HS-27A (cell line): ENCODE measurements at regions not wholly inside any gene's neighbourhood (a gene's known extent, or its start where the extent isn't known, plus 50 kb on each side); places are given as distances from the start of the nearest gene placed in this dataset.

Experiments
- DNase-seq: peaks from one replicate; pipeline ENCODE4 v3.0.0-alpha.2; 2012; ENCODE audit warnings: low read depth, missing footprints

DNA sequence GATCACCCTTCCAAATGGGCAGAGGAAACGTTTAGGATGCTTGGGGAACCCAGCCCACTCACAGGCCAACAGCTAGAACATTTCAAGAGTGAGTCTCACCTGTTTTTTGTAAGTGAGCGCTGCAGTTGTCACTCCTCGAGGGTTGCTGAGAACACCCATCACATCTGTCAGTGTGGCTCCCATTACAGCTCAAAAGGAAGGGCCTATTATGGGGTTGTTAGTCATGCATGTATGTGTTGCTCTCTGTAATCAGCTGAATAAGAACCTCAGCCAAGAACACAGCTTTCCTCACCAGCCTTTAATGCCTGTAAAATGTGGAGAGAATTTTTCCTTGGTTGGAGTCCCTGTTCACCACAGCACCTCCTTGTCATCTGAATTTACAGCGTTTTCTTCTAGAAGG, 196.3 kb upstream of the KLF4 start:
- no peak for DNase-seq

DNA sequence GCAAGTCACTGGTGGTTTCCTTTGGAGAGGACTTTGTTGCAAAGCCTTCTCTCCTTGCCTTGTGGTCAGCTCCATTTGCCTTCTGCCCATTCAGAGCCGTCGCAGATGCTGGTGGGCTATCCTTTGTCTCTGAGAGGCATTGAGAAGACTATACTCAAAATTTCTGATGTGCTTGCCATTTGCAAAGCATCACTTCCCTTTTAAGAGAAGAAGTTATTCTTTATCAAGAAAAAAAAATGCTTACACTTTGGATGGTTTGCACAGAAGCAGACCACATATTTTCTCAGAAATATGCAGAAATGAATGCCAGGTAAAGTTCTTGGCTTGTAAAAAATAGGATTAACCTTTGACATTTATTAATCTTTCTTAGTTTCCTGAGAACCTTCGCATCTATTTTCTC, 195.8 kb upstream of the KLF4 start:
- no peak for DNase-seq

DNA sequence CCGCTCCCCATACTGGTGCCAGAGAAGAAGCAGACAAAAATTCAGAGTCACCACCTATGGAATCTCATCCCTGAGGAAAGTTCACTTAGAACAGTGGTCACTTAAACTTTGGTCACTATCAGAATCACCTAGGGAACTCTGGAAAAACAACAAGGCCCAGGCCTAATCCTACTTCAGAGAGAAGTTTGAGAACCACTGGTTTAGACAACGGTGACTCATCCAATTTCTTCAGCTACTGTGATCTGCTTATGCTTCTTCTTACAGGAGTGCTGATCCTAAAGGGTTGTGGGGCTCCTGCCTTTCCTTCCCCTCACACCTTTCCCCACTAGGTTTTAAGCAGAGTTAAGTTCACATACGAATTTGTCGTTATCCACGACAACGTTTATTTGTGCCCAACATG, 194.7 kb upstream of the KLF4 start:
- DNase-seq = no peak

DNA sequence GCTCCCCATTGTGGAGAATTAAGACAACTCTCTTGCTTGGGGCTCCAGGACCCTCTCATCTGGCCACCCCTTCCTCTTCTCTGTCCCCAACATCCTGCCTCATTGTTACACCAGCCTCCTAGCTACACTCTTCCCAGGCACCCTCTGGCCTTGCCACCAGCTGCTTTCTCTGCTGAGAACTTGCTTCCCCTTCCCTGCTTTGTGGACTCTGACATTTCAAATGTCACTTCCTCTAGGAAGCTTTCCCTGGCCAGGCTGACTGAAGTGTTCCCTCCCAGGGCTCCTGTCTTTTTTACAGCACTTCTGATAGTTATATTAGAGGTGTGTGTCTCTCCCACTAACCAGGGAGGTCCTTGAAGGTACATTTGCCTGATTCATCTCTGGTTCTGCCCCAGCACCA, 194.0 kb upstream of the KLF4 start:
- no peak for DNase-seq

DNA sequence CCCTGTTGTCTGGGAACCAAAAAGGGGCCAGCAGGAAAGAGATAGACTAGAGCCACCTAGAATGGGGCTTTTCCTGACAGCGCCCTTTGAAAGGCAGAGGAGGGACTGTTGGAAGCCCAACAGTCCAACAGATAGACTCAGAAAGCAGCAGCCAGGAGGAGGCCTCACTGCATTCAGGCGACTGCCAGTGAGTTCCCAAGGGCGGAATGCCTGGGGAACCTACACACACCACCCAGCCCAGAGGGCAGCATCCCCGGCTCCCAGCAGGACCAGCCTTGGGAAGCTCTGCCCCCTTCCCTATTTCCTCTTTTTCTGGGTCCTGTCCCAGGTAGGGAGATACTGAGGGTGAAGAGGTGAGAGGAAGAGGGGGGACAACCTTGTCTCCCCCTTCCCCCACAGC, 192.4 kb upstream of the KLF4 start:
- DNase-seq = no peak

DNA sequence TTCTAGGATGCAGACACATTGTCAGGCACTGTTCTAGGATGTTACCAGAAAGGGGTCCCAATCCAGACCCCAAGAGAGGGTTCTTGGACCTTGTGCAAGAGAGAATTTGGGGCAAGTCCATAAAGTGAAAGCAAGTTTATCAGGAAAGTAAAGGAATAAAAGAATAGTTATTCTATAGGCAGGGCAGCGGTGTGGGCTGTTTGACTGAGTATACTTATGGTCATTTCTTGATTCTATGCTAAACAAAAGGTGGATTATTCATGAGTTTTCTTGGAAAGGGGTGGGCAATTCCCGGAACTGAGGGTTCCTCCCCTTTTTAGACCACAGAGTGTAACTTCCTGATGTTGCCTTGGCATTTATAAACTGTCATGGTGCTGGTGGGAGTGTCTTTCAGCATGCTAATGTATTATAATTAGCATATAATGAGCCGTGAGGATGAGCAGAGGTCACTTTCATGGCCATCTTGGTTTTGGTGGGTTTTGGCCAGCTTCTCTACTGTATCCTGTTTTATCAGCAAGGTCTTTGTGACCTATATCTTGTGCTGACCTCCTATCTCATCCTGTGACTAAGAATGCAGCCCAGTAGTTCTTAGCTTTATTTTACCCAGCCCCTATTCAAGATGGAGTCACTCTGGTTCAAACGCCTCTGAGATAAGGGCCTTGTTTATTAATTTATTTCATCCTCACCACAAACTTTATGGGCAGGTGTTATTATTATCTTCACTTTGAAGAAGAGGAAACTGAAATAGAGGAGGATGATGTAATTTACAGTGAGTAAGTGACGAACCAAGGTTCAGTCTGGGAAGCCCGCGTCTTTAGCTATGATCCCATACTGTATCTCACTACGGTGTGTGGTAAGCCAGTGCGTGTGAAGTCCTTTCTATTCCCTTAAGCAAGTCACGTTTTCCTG, 186.0 kb upstream of the KLF4 start:
- DNase-seq = no peak

DNA sequence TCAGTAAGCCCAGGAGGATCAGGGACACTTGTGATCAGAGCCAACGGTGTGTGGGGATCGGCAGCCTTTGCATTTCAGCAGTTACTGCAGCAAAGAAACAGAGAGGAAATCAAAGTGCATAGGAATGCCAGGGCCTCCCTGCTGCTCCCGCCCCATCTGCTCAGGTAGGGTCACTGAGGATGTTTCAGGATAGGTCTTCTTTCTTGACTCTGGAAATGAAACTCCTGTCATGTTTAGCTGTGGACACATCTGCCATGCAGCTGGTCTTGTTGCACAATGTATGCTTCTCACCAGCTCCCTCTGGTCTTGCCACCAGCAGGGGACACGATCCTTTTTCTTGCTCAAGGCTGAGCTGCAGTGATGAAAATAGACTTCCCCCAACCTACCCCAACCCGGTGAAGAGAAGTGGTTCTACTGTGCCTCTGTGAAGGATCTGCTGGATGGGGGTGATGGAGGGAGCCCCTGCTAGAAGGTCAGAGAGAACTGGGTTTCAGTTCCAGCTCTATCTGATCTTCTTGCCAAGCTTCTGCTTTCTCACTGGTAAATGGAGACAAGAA, 185.2 kb upstream of the KLF4 start:
- DNase-seq = no peak

DNA sequence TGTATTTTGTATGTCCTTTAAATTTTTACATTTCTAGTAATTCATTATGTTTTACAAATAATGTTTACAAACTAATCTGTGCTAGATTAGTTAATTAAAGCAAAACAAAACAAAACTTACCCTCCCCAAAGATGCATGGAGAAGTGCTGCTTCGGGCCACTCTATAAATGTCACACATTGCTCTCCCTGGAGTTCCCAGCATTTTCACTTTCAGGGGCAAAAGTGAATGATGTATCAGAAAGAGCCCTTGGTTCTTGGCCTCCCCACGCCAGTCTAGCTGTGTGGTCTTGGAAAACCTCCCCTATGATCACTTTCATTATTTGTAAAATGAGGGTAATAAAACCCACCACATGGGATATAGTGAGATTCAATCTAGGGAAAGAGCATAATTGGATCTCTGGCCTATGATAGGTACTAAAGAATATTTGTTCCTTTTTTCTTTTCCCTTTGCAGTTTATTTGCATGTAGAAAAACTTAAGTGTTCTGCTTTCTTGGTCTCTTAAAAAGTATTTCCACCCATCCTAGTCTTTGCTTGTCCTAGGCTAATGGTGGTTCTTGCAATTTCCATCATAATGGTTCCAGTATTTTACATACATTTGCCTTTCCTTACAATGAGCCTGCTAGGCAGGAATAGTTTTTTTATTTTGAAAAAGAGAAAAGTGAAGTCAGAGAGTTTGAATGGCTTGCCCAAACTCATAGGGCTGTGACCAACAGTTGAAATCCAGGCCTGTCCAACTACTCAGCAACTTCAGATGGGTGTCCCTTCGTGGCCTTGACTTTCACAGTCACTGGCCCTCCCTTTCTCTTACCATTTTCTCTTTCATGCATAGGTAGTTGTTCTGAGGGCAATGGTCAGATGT, 184.5 kb upstream of the KLF4 start:
- no peak for DNase-seq

DNA sequence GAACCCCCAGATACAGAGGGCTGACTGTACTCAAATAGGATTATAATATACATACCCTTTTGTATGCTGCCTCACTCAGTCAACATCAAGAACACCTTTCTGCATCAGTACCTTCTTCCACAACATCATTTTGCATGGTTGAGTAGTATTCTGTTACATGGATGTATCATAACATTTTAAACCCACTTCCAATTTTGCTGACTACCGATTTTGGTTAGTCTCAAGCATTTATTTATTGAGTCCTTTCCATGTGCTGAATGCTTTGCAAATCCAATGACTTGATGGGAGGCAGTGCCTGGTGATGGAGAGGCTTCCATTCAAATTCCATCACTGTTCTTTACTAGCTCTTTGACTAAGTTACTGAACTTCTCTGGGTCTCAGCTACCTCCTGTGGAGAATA, 182.0 kb upstream of the KLF4 start:
- no peak for DNase-seq

DNA sequence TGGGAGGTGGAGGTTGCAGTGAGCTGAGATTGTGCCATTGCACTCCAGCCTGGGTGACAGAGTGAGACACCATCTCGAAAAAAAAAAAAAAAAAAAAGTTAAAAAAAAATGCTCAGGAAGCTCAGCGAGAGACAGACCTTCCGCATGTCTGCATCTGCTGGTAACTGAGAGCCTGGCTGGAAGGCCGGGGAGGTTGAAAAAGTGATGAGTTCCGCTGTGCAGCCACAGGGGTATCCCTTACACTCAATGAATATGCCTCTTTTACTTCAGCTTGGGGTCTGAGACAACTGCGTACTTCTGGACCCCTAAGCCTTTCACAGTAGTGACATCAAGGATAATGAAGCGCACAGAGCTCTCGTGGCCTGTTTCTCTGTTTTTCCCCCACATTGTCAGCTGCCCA, 179.9 kb upstream of the KLF4 start:
- no peak for DNase-seq

DNA sequence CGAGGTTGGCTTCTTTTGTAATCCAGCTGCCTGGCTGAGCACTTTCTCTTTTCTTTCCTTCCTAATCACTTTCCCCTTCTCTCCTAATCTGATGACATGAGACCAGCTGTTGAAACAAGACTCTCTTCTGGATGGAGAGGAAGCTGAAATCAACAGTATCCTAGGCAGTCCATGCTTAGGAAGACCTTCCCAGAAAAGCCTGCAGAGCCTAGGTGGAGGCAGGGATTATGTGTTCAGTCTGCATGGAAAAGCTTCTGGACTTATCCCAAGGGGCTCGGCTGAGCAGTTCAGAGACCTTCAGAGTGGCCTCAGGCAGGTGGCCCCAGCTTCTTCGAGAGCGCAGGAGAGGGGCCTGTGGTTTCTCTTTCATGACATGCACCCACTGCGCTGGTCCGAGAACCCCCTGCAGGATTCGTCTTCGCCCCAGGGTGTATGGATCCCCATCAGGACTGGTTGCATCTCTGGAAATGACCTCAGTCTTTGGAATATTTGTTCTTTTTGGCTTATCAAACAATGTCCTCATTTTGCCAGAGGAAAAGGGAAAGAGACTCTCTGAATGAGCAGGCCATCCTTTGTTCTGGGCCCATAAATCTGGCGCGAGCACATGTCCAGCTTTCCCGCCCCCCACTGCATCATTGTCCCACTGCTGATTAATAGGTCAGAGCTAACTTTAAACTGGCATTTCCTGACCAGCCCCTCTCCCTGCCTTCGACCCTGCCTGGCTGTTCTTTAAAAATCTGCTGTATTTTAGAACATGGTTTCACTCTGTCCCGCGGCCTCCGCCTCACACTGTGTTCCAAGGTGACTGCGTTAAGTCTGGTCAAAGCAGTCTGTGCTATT, 177.9 kb upstream of the KLF4 start:
- DNase-seq = no peak

DNA sequence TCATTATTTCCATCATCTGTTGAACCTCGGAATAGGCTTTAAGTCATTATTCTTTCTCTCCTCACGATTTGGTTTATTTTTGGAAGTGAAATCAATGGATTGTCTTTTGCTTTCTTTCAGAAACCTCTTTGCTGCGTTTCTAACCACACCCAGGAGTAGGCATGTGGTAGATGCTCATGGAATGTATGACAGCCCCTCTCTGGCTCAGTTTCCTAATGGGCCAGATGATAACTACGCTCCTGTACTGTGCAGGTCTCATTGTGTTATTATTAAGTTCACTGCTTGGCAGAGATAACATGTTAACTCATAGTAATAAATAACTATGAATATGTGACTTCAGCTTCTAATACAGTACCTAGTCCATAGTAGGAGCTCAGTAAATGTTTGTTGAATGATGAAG, 175.5 kb upstream of the KLF4 start:
- no peak for DNase-seq

DNA sequence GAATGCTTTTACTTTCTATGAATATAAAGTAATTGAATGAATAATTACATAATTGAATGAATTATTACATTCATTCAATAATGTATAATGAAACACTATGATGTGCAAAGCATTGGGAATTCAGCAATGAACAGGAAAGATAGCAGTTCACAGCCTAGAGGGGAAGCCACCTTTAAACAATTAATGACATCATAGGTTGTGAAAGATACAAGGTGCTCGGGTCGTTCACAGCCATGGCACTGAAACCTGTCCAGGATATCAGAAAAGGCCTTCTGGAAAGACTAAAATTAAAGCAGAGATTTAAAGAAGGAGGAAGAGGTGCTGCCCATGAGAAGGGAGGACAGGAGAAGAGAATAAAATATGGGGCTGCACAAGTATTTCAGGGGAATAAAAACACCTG, 171.4 kb upstream of the KLF4 start:
- DNase-seq = no peak

DNA sequence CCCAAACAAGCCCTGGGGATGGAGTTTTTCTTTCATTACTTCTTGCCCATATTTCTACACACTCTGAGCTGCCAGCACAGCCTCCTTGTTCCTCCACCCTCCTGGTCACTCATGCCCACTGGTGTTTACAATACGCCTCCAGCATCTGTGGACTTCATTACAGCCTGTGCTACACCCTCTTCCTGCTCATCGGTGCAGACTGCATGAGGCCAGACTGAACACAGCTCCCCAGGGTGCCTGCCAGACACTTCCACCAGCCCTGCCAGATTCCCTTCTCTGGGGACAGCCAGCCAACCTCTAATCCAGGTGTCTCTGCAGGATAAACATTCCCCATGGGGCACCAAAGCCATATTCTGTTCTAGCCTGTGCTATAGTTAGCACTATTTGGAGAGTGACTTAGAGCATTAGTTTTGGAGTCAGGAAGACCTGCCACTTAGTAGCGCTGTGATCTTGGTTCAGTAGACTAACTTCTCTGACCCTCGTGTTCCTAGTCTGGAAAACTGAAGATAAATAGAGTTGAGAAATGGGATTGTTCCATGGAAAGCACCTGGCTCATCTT, 163.8 kb upstream of the KLF4 start:
- DNase-seq = no peak

DNA sequence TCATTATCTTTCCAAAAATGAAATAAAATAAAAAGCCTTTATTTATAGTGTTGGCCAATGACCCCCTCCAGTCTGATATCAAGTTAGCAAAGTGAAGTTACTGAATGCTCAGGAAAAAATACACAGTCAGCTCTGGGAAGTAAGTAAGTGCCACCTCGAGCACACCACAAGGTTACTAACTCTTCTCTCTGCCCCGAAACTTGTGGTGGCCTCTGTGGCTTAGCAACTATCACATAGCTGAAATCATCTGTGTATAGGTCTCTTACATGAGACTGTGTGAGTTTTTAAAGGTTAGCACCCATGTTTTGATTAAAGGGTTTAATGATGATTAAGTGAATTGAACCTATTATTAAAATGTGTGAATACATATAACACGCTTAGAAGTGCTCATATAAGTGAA, 161.4 kb upstream of the KLF4 start:
- DNase-seq = no peak

DNA sequence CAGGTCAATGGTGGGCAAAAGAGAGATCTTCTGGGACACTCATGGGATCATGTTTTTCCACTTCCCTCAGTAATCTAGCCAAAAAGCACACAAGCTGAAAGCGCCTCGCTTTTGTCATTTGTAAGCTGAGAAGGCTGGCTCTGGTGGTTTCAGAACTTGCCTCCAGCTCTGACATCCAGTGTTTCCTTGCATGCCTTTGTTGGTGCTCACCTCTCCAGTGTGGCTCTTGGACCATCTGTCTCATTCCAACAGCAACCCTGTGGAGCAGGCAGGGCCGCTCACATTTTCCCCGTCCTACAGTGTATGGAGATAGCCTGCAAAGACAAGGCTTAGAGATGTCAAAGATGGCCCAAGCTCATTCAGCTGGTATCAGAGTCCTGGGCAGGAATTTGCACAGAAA, 160.8 kb upstream of the KLF4 start:
- no peak for DNase-seq

DNA sequence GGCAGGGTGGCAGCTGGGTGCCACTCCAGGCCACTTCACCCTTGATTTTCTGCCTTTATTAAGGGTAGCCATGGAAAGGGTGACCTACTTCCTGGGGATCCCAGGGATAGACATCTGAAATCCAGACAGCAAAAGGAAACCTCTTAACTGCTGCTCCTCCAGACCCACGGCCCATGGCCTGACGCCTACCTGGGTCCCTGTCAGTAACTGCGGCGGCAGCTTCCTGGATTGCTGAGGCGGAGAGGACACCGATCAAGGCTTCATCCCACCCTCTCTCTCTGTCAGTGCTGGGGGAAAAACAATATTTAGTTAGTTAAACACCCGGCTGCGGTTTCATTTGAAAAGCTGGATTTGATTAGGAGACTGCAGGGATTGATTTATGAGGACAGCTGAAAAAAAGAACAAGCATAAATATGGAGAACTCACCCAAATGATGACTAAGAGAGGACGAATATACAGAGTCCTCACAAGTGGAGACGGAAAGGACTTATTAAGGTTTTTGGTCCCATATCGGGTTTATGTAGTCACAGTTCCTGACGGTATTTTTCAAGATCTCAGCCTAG, 158.7 kb upstream of the KLF4 start:
- DNase-seq = no peak

DNA sequence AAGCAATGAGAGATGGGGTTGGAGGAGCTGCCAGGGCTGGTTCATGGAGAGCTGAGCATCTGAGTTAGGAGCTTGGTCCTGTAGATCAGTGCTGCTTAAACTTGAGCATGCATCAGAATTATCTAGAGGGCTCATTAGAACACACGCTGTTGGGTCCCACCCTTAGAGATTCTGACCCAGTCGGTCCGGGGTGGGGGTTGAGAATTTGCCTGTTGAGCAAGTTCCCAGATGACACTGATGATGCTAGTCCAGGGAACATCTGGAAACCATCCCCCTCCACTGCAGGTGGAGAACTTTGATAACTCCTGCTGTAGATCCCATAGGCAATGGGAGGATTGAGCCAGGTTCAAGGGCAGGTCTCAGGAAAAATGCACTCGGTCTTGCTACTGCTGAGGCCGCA, 158.0 kb upstream of the KLF4 start:
- DNase-seq = no peak

DNA sequence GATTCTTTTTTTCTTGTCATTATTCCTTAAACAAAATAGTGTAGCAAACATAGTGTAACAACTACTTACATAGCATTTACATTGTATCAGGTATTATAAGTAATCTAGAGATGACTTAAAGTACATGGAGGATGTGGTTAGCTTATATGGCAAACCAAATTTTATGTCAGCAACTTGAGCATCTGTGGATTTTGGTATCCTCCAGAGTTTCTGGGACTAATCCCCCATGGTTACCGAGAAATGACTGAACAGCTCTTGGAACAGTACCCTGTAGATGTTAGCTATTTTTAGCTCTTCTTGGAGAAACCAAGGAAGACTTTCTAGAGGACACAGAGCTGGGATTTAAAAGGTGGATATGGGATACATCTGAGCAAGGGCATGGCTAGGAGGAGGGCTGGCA, 157.6 kb upstream of the KLF4 start:
- DNase-seq = no peak

DNA sequence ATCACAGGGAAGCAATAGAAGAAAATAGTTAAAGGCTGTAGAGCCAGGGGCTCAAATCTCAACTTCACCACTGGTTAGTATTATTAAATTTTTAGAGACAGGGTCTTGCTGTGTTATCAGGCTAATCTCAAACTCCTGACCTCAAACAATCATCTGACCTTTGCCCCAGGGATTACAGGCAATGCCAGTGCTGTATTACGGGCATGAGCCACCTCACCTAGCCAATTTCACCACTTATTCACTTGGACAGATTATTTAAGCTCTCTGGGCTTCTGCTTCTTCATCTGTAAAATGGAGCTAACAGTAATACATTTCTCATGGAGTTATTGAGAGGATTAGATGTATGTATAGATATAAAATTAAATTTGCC, 155.9 kb upstream of the KLF4 start:
- no peak for DNase-seq

DNA sequence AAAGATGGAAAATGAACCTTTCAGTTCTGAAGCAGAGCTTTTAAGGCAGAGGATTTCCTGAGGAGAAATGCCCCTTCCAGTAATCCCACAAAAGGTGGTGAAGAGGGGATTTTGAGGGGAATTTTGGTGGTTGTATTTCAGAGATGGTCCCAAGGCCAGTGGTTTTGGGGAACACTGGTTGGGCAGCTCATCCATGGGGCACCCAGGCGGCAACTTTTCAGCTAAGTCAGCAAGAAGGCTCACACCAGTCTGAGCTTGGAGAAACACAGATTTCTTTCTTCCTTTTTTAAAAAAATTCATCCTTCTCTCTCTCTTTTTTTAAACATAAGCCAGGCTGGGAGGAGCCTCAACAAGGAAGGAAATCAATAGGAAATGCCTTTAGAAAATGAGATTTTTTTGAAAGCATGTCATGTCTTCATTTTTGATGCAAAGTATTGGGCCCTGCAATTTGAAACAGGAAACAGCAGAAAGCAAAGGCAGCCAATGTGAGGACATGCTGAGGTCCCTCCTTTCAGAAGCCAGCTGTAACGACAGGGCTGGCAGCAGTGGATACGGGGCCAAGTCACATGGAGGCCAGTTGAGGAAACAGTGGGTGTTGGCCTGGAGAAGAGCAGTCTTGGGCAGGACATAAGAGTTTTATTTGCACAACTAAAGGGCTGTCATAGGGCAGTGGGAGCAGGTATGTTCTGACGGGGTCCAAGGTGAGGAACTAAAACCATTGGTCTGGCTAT, 155.3 kb upstream of the KLF4 start:
- DNase-seq = no peak
